Upper lobe of left lung (tissue), 6 donors: ENCODE measurements at regions not wholly inside any gene's neighbourhood (a gene's known extent, or its start where the extent isn't known, plus 50 kb on each side); places are given as distances from the start of the nearest gene placed in this dataset.
A peak's percentile ranks its signal among the peaks of the same experiment; 100 is the strongest.

Experiments used
- ATAC-seq, 2 donors: fragments of 200-7000 bp; cut with Tn5 transposase; one replicate each; pipeline ENCODE4 v1.9.1; 2022; ENCODE audit warnings: mild to moderate bottlenecking in 2 of 2, moderate library complexity in 2 of 2; ENCODE audit not compliant: low FRiP score in 2 of 2
- DNase-seq, 2 donors: peaks; one replicate each; pipeline ENCODE4 v3.0.0-alpha.2; 2019 to 2020
- H3K27ac ChIP-seq, 4 donors: fragments of 200-600 bp; sonication (generic); one replicate each; pipeline ENCODE4 v1.5.1; 2016 to 2019
- H3K27me3 ChIP-seq, 4 donors: fragments of 200-600 bp; sonication (generic); one replicate each; pipeline ENCODE4 v1.5.1; 2017 to 2019
- H3K36me3 ChIP-seq, 4 donors: fragments of 200-600 bp; sonication (generic); one replicate each; pipeline ENCODE4 v1.5.1; 2016 to 2019
- H3K4me1 ChIP-seq, 4 donors: fragments of 200-600 bp; sonication (generic); one replicate each; pipeline ENCODE4 v1.5.1; 2018 to 2019
- H3K4me3 ChIP-seq, 4 donors: fragments of 200-600 bp; sonication (generic); one replicate each; pipeline ENCODE4 v1.5.1; 2017 to 2019; ENCODE audit warnings: mild to moderate bottlenecking in 2 of 4, moderate library complexity in 1 of 4
- H3K9me3 ChIP-seq, 4 donors: fragments of 200-600 bp; sonication (generic); one replicate each; pipeline ENCODE4 v1.5.1; 2018 to 2019
- EP300 ChIP-seq, 4 donors: sonication (generic); formaldehyde crosslinking; IDR thresholded peaks; one replicate each; pipeline ENCODE4 v1.5.1; 2017; ENCODE audit warnings: antibody characterized with exemption in 4 of 4, control low read depth in 2 of 4
- POLR2A ChIP-seq, 4 donors: fragments of 450-650 bp; IDR thresholded peaks; one replicate each; pipeline ENCODE4 v1.5.1; 2016 to 2017; ENCODE audit warnings: antibody characterized with exemption in 4 of 4, mild to moderate bottlenecking in 2 of 4
- POLR2AphosphoS5 ChIP-seq, 2 donors: sonication (generic); formaldehyde crosslinking; IDR thresholded peaks; one replicate each; pipeline ENCODE4 v1.5.1; 2017; ENCODE audit warnings: antibody characterized with exemption in 2 of 2
- WGBS, 2 donors: methylation state at CpG; one replicate each; pipeline ENCODE4 v1.1.5; 2017 to 2018; 5-methylcytosine and 5-hydroxymethylcytosine counted together
- TF ChIP-seq, protein P1 (sequence below), 6 experiments: fragments of 450-650 bp in 4 of 6; fragments of 200-600 bp in 2 of 6; sonication (generic) in 2 of 6; IDR thresholded peaks; one replicate each; pipeline ENCODE4 v1.5.1; 2016 to 2019; ENCODE audit warnings: antibody characterized with exemption in 6 of 6
- donor health status: DM: no; HTN: no; CAD: no; lungs with moderate emphysema.
- donor health status: DM: no; HTN: yes; CAD: no; lungs with severe emphysema.

DNA sequence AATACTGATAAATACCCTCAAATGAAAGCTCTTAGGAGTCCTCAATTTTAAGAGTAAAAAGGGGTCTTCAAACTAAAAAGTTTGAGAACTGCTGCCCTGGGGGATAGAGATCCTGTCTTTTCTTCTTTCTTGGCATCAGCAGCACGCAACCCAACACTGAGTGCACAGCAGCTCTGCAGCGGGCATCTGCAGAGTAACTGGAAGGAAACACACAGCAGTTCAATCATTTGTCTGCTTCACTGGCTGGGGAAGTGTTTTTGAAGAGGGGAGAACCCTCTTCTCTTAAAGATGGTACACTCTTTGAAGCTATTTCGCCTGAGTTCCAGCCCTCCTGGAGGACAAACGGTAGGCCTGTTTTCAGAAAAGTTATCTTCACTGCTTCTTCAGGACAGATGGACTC lies 193.6 kb downstream of the FGFR2 start:
- 72 to 87% methylated on average over 4 of the region's 4 CpGs for WGBS, 2 donors

GRCh38 chr10:121405096-121405495 lies 193.1 kb downstream of the FGFR2 start:
- H3K4me3 ChIP-seq: no peak overlapping the region
- ATAC-seq (no peak), DNase-seq (no peak)
- H3K27ac ChIP-seq: no peak overlapping the region
- H3K4me1 ChIP-seq: no peaks in the 10 kb centered on the region
- H3K27me3 ChIP-seq: no peaks in the 10 kb centered on the region
- 86% methylated on average over 1 to 3 of the region's 3 CpGs for WGBS, 2 donors
- no peaks in the 10 kb centered on the region for H3K36me3 ChIP-seq
- TF ChIP-seq, protein P1, sequence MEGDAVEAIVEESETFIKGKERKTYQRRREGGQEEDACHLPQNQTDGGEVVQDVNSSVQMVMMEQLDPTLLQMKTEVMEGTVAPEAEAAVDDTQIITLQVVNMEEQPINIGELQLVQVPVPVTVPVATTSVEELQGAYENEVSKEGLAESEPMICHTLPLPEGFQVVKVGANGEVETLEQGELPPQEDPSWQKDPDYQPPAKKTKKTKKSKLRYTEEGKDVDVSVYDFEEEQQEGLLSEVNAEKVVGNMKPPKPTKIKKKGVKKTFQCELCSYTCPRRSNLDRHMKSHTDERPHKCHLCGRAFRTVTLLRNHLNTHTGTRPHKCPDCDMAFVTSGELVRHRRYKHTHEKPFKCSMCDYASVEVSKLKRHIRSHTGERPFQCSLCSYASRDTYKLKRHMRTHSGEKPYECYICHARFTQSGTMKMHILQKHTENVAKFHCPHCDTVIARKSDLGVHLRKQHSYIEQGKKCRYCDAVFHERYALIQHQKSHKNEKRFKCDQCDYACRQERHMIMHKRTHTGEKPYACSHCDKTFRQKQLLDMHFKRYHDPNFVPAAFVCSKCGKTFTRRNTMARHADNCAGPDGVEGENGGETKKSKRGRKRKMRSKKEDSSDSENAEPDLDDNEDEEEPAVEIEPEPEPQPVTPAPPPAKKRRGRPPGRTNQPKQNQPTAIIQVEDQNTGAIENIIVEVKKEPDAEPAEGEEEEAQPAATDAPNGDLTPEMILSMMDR (IDR thresholded peaks at IDR 0.05): no peak
- TF ChIP-seq EP300 (IDR thresholded peaks at IDR 0.05): no peak
- no peaks in the 10 kb centered on the region for H3K9me3 ChIP-seq

More for the DNA sequence above, 193.6 kb downstream of the FGFR2 start:
- DNase-seq (no peak), ATAC-seq (no peak)
- H3K4me3 ChIP-seq: no peak overlapping the region
- no peaks in the 10 kb centered on the region for H3K9me3 ChIP-seq
- no peaks in the 10 kb centered on the region for H3K36me3 ChIP-seq
- TF ChIP-seq EP300 (IDR thresholded peaks at IDR 0.05): no peak
- no peak for TF ChIP-seq POLR2AphosphoS5 (IDR thresholded peaks at IDR 0.05)
- TF ChIP-seq POLR2A (IDR thresholded peaks at IDR 0.05): no peak
- TF ChIP-seq, protein P1 (IDR thresholded peaks at IDR 0.05): no peak
- H3K27me3 ChIP-seq: no peaks in the 10 kb centered on the region
- no peaks in the 10 kb centered on the region for H3K4me1 ChIP-seq
- H3K27ac ChIP-seq: no peak overlapping the region

GRCh38 chr10:121405549-121405948 lies 192.7 kb downstream of the FGFR2 start:
- Histone ChIP-seq H3K9me3 (no peaks in the 10 kb centered on the region), H3K27me3 (no peaks in the 10 kb centered on the region), H3K36me3 (no peaks in the 10 kb centered on the region), H3K27ac (no peak overlapping the region), H3K4me1 (no peaks in the 10 kb centered on the region), H3K4me3 (no peak overlapping the region)
- no peak for DNase-seq
- TF ChIP-seq POLR2AphosphoS5 (IDR thresholded peaks at IDR 0.05) (no peak), EP300 (IDR thresholded peaks at IDR 0.05) (no peak), POLR2A (IDR thresholded peaks at IDR 0.05) (no peak)
- TF ChIP-seq, protein P1 (IDR thresholded peaks at IDR 0.05): no peak
- WGBS, 2 donors: 83 to 90% methylated on average over 2 of the region's 2 CpGs
- peak in 1 of 2 donors; percentile 64 for ATAC-seq

DNA sequence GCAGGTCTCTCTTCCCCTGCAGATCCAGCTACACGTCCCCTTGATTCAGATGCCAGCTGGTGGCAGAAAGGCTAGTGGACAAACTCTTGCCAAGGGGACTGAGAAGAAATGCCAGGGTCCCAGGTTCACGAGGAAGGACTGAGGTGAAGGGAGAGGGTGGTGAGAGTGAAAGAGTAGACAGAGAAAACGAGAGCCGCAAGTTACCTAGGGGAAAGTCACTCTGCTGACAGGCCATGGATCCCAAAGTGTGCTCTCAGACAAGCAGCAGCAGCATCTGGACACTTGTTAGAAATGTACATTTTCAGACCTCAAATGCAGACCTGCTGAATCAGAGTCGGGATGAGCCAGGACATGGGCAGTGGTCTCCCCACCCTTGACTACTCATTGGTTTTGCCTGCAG lies 192.3 kb downstream of the FGFR2 start:
- Histone ChIP-seq H3K4me3 (no peak overlapping the region), H3K27ac (no peak overlapping the region), H3K4me1 (no peaks in the 10 kb centered on the region), H3K27me3 (no peaks in the 10 kb centered on the region), H3K36me3 (no peaks in the 10 kb centered on the region), H3K9me3 (no peaks in the 10 kb centered on the region)
- ATAC-seq (no peak), DNase-seq (no peak)
- TF ChIP-seq EP300 (IDR thresholded peaks at IDR 0.05): no peak
- TF ChIP-seq POLR2A (IDR thresholded peaks at IDR 0.05): no peak
- TF ChIP-seq, protein P1 (IDR thresholded peaks at IDR 0.05): no peak
- no peak for TF ChIP-seq POLR2AphosphoS5 (IDR thresholded peaks at IDR 0.05)
- 86 to 92% methylated on average over 5 of the region's 5 CpGs for WGBS, 2 donors

GRCh38 chr10:121406823-121407545 lies 191.3 kb downstream of the FGFR2 start:
- Histone ChIP-seq H3K4me3 (no peak overlapping the region), H3K27me3 (no peaks in the 10 kb centered on the region), H3K4me1 (no peaks in the 10 kb centered on the region), H3K36me3 (no peaks in the 10 kb centered on the region), H3K27ac (no peak overlapping the region), H3K9me3 (no peaks in the 10 kb centered on the region)
- no peak for ATAC-seq
- peak in 1 of 2 donors; percentile 37 for DNase-seq
- 54 to 65% methylated on average over 8 to 11 of the region's 11 CpGs for WGBS, 2 donors
- TF ChIP-seq POLR2AphosphoS5 (IDR thresholded peaks at IDR 0.05): no peak
- TF ChIP-seq POLR2A (IDR thresholded peaks at IDR 0.05): no peak
- TF ChIP-seq EP300 (IDR thresholded peaks at IDR 0.05): no peak
- TF ChIP-seq, protein P1 (IDR thresholded peaks at IDR 0.05): no peak
